RPMI7951 (cell line): ENCODE measurements at regions not wholly inside any gene's neighbourhood (a gene's known extent, or its start where the extent isn't known, plus 50 kb on each side); places are given as distances from the start of the nearest gene placed in this dataset.

Source experiments
- DNase-seq: peaks from one replicate; pipeline ENCODE4 v3.0.0-alpha.2; 2012; ENCODE audit warnings: low read depth

DNA sequence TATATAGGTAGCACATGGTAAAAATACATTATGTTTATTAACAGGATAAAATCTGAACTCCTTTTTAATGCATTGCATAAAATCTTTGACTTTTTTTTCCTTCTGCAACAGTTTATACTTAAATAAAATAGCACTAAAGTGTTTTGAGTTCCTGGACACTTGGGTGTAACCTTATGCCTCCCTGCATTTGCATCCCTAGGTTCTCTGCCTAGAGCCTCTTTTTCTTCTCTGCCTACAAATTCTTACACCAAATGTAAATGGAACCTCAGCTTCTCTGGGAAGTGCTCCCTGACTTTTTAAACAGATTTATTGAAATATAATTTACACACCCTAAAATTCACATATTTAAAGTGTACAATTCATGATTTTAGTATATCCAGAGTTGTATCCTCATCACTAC lies 1017.6 kb downstream of the CNTNAP5 start:
- DNase-seq, result no peak

DNA sequence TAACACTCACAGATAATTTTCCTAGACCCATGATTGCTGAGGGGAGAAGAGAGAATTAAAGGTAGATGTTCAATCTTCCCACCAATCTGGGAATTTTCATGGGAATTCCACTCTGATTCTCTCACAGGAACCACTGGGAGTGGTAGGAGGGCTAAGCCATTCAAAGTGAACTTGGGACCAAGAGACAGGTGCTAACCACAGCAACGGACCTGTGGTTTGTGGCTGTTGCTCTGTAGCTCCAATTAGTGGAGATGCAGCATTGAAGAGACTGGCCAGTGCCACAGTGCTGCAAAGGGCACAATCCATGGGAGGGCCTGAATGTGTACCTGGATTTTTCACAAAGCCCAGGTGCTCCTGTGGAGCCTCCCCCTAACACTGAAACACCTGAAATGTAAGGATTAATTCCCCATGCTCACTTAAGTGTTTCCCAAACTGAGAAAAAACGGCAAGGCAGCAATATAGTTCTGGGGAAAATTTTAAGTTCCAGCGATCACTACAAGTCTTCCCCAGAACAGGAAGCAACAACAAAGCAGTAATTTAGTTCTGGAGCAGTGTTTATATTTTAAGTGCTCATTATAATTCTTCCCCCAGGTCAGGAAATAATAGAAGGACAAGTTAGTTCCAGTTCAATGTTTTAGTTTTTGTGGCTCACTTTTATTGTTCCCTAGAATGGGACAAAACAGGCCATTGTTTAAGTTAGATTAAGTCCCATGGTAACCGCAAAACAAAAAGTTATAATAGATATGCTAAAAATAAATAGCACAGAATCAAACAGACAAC lies 1045.8 kb downstream of the CNTNAP5 start:
- no peak for DNase-seq

DNA sequence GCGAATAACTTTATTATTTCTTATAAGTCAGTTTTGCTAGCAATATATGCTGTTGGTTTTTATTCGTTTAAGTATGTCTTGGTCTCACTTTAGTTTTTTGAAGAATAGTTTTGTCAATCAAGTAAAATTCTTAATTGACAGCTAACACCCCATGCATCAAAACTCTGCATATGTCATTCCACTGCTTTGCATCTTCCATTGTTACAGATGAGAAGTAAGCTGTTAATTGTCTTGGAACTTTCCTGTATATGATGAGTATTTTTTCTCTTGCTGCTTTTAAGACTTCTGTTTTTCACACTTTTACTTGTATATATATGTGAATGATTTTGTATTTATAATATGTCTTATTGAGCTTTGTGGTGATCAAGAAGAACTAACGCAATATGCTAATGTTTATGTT lies 1048.4 kb downstream of the CNTNAP5 start:
- DNase-seq, result no peak

DNA sequence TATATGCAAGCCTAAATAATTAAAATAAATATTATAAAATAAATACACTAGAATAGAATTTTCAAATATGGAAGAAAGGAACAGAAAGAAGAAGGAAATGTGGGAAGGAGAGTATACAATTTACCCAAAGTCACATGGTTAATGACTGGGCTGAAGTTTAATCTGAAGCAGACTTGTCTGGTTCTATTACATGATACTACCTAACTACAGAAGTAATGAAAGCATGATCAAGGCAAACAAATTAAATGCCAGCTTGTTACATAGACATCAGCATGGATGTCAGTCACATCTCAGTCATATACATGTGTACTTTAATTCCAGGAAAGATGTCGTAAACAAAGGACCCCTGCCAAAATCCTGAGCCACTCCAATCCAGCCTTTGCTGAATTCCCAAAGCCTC lies 1060.8 kb downstream of the CNTNAP5 start:
- DNase-seq, result no peak

DNA sequence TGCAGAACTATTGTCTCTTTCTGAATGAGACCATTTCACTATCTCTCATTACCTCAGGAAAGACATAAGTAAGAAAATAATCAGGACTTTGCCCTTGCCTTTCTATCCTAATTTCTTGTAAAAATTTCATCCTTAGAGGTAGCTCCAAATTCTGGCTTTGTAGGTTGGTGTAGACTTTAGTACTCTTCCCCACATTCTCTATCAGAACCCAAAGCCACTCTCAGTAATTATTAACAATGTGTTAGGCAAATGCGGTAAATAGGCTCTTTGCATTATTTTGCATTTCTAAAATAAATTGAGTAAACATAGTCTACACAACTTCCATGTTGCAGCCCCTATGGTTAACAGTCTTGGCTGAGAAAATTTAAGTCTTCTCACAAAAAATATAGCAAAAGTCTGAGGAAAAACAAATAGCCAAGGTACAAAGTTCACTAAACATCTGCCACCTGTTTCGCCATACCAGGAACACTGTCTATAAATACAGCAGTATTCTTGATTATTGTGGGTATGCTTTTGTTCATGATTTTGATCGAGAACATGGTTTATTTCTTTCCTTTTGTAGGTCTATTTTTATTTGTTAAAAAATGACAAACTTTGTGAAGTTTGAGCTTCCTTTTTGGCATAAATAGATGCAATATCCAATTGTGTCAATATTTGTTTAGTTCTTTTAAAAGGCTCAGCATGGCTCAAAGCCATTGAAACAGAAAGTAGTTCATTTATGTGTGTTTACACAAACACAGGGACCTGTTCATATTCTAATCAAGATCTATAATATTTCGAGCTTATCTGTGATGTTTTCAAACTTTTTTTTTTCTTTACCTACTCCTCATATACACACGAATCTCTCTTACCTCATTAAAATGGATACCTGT lies 1061.5 kb downstream of the CNTNAP5 start:
- DNase-seq, result no peak

DNA sequence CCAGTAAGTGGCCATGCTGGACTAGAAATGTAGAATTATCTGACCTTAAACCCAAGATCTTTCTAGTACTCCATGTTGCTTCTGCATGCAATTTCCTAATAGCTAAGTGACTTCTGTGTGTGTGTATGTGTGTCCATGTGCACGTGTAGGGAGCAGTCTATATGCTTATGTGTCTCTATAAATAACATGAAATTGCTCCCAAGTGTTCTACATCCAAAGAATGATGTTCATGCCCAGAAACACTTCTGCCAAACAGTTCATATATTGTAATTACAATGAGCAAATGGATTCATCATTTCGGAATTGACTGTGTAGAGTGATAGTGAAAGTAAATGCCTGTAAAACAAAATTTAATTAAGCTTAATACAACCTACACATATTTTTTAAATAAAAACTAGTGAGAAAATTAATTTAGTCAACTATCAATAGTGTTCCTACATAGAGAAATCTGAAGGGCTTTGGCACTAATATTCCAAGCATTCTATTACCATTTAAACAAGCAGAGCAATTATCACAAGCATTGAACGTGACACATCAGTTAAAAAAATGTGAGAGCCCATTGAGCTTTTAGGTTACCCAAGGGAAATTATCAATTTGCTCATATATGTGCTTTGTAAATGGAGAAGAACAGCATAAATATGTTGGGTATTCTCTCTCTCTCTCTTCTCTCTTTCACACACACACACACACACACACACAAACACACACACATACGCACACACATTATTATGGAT lies 1067.4 kb downstream of the CNTNAP5 start:
- DNase-seq, result no peak

DNA sequence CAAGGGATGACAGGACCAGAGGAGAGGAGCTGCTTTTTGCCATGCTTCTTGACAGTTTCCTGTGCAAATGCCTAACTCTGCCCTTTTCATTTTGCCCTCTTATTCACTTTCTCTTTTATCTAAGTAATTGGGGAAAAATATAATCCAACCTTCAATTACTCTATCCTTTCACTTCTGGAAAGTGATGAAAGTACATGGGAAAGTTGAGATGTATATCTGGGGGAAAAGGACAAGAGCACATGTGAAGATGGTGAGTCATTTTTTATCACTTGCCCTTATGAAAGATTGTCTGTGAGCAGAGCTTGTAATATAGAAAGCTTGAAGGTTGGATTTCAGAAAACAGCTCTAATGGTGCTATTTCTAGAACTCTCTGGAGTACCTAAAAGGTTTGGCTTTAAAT lies 1070.7 kb downstream of the CNTNAP5 start:
- DNase-seq, result peak; percentile 3

DNA sequence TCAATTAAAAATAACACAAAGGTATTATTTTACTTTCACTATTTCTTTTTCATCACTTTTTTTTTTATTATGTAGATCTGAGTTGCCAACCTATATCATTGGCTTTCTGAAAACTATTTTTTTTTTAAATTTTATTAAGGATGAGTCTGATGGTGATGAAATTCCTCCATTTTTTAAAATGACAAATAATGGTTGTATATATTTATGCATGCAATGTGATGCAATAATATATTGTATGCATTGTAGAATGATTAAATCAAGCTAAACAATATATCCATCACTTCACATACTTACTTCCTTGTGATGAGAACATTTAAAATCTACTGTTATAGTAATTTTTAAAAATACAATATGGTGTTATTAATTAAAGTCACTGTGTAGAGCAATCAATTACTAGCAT lies 1081.6 kb downstream of the CNTNAP5 start:
- DNase-seq, result no peak

DNA sequence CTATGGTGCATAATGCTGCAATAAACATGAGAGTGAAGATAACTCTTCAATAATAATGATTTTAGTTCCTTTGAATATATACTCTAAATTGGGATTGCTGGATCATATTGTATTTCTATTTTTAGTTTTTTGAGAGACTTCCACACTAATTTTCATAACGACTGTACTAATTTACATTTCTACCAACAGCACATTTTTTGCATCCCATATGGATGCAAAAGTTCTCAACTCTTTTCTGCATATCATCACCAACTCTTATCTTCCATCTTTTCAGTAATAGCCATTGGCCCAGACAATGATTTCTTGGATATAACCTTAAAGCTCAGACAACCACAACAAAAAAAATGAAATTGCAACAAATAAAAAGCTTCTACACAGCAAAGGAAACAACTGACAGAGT lies 1082.4 kb downstream of the CNTNAP5 start:
- DNase-seq, result no peak

DNA sequence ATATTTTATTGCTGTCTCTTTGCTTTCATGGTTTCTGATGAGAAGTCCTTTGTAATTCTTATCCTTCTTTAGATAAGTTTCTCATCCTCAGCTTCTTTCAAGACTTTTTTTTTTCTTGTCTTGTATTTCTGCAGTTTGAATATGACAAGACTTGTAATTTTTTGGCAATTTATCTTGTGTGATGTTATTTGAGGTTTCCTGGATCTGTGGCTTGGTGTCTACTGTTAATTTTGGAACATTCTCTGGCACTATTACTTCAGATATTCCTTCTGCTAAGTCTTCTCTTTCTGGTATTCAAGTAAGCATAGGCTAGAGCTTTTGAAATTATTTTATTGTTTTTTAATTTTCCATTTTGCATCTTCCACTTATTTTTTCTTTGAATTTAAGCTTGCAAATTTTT lies 1083.2 kb downstream of the CNTNAP5 start:
- no peak for DNase-seq

DNA sequence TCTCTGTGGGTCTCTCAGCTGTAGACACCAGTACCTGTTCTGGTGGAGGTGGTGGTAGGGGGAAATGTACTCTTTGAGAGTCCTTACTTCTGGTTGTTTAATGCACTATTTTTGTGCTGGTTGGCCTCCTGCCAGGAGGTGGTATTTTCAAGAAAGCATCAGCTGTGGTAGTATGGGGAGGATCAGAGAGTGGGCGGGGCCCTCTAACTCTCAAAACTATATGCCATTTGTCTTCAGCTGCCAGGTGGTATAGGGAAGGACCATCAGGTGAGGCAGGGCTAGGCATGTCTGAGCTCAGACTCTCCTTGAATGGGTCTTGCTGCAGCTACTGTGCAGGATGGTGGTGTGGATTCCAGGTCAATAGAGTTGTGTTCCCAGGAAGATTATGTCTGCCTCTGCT lies 1100.8 kb downstream of the CNTNAP5 start:
- DNase-seq, result no peak

DNA sequence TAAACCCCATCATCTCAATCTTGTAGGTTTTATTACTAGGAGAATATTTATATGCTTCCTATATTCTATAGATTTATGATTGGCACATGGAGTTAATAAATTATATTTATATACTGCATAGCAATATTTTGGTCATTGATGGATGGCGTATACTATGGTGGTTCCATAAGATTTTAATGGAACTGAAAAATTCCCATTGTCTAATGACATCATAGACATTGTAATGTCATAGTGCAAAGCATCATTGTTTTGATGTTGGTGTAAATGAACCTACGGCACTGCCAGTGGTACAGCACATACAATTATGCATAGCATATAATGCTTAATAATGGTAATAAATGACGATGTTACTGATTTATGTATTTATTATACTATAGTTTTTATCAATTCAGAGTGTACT lies 1135.9 kb downstream of the CNTNAP5 start:
- no peak for DNase-seq

DNA sequence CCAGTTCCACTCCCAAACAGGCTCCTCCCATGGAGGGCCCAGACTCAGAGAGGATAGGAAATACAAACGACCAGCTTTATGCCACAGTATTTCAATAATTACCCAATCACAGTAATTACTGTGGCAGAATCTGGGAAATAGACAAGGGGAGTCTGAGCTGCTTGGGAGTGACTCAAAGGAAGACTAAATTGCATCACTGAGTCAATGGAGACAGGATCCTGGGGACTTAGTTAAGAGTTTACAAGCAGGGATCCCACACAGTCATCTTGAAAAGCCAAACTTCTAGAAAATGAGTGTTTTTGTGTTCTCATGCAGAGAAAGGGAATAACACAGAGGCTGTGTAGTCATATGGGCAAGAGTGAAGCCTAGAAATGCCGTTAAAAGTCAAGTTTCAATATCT lies 1142.1 kb downstream of the CNTNAP5 start:
- peak; percentile 24 for DNase-seq

DNA sequence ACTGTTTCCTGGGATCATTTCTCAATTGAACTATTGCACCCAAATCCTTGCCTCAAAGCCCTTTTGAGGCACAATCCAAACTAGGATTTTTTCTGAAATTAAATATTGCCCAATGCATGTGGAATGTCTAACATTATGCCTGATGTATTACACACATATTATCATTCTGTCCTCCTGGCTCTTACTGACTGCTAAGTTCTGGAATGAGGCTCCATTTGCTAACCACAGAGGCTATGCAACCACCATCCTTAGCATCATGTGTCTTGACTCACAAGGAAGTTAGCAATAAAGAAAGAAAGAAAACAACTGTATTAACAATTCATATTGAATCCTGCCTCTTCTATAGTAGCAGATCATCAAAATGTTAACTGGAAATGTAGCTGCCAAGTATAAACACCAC lies 1142.7 kb downstream of the CNTNAP5 start:
- peak; percentile 54 for DNase-seq

DNA sequence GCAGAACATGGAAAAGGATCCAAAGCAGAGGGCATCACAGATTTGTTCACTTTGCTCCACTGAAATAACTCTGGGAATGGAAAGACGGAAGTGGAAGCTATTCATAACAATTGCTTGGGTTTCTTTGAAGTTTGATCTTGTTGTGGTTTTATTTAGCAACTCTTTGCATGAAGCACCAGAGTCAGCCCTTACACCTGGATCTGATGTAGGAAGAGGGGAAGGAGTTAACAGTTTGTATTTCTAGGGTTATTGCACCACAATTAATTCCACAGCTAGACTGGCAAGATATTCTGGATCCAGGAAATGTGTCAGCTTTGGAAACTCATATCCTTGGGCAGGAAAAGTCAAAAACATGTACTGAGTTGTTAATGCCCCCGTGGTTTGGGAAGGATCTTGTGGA lies 1143.4 kb downstream of the CNTNAP5 start:
- peak; percentile 33 for DNase-seq

DNA sequence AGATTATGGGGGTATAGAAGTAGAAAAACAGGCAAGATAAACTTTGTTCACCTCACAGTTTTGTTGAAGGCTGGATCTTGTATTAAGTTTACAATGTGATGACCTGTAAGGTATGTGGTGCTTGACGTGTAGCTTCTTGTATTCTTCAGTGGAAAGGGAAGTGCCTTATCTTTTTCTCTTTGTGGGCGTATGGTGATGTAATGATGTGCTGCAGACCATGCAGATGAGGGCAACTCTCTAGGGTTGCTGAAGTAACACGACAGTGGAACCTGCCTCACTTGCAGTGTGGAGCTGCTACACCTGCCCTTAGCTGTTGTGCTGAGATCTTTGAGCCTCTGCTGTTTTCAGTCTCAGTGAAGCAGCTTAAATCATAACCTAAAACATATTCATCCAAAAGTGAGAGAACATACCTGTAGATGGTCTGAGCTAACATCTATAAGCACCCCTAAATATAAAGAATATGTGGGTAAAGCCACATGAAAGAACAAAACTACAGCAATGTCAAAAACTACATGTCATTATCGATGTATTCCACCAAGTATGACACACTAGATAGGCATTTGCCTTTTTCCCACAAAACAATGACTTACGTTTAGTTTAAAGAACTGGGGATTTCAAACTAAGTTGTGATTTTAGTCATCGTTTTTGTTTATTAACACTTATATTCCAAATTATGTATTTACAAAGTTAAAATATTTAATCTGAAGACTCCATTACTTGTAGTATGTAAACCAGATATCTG lies 1144.1 kb downstream of the CNTNAP5 start:
- DNase-seq, result peak; percentile 37

DNA sequence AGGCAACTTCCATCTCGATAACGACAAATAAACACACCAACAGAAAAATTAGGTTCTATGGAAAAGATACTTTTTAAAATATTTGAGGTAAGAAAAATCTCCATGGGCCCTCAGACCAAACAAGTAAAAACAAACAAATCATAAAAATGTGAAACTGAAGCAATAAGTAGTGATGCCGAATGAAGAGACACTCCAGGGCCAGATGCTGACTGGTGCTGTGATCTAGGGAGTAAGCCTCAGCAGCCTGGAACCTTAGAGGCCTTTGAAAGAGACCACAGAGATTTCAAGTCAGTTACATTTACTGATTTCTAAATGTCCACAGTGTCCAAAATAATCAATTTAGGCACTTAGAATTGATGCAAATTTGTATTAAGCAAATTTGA lies 1144.7 kb downstream of the CNTNAP5 start:
- no peak for DNase-seq

DNA sequence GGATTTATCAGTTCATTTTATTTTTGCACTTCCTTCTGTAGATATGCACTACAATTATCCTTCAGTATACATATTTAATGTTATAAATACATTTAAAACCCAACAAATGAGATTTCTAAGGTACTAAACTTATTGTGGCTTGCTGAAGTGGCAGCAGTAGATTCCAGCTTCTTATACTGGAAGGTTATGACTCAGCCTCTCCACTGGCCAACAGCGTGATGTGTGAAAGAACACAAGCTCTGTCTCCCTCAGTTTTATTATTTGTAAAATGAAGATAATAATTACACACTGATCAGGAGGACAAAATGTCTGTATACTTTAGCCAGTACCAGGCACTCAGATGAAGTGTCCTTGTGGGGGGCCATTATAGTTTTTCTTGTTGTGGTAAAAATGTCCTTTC lies 1147.1 kb downstream of the CNTNAP5 start:
- peak; percentile 7 for DNase-seq

DNA sequence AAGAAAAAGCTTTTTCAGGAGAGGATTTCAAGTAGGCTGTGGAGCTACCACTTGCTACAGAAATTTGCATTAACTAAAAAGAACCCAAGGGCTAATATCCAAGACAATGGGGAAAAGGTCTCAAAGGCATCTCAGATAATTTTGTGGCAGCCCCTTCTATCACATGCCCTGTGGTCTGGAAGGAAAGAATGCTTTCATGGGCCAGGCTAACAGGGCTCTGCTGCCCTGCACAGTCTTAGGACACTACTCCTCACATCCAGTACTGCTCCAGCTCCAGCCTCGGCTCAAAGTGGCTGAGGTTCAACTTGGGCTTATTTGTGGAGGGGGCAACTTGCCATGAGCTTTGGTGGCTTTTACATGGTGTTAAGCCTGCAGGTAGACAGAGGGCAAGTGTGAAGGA lies 1150.3 kb downstream of the CNTNAP5 start:
- no peak for DNase-seq

DNA sequence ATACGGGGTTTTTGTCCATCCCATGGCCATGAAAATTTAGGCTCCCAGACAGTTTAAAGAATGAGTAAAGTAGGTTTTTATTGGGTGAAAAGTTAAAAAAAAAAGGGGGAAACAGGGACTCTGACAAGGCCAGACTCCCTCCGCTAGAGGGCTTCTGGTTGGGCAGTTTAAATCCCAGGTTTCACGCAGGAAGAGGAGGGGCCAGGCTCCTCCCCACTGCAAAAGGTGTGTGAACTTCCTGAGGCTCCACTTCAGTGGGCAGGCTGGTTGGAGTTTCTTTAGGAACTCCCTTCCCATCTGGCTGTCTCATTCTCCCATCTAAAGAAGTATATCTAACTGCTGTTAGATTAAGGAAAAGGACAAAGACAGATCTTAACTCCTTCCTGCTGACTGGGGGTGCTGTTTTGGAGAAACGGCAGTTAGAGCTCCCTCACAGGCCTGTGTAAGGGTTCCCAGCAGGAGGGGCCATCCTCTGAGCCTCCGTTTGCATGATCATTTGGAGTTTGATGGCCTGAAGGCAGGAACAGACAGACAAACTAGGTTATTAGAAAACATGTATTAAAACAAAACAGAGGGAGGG lies 1160.7 kb downstream of the CNTNAP5 start:
- no peak for DNase-seq

DNA sequence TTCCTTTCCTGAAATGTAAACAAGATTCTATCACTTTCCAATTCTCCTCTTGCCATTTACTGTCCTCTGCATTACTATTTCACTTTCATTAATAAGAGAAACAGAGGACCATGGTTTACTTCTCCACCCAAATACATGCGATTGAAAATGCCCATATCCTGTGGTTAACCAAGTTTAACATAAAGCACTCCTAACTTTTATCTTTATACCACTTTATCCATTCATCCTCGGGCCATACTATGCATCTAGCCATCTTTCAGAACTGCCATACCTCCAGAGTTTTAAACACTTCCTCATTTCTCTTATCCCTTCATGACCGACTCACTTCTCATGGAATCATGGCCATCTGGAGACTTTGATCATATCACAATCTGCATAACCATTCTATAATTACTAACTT lies 1182.3 kb downstream of the CNTNAP5 start:
- DNase-seq, result no peak

DNA sequence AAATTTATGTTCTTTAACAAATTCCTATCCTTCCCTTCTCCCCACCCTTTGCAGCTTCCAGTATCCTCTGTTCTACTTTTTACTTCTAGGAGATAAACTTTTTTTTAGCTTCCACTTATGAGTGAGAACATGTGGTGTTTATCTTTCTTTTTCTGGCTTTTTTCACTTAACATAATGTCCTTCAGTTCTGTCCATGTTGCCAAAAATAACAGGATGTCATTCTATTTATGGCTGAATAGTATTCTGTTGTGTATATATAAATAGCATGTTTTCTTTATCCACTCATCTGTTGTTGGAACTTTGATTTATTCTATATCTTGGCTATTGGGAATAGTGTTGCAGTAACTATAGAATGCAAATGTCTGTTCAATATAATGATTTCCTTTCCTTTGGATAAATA lies 1191.2 kb downstream of the CNTNAP5 start:
- DNase-seq, result no peak
